Keratinocyte (primary cell): ENCODE measurements at regions not wholly inside any gene's neighbourhood (a gene's known extent, or its start where the extent isn't known, plus 50 kb on each side); places are given as distances from the start of the nearest gene placed in this dataset.

Experiments
- EZH2 ChIP-seq: IDR thresholded peaks from one replicate; pipeline ENCODE4 v1.6.1; 2012; ENCODE audit warnings: inconsistent platforms, mild to moderate bottlenecking, low read length, moderate library complexity
- TF ChIP-seq, protein P1 (sequence below), 3 experiments: IDR thresholded peaks in 1 of 3; conservative IDR thresholded peaks in 1 of 3; optimal IDR thresholded peaks in 1 of 3; 2 replicates in 2 of 3; 3 replicates in 1 of 3; pipeline versions ENCODE3 to v1.5.1; 2011; ENCODE audit warnings: low read length in 3 of 3, mild to moderate bottlenecking in 3 of 3, moderate library complexity in 2 of 3, control low read depth in 1 of 3, inconsistent platforms in 1 of 3; ENCODE audit not compliant: insufficient read depth in 2 of 3; ENCODE audit errors: extremely low read depth in 1 of 3

DNA sequence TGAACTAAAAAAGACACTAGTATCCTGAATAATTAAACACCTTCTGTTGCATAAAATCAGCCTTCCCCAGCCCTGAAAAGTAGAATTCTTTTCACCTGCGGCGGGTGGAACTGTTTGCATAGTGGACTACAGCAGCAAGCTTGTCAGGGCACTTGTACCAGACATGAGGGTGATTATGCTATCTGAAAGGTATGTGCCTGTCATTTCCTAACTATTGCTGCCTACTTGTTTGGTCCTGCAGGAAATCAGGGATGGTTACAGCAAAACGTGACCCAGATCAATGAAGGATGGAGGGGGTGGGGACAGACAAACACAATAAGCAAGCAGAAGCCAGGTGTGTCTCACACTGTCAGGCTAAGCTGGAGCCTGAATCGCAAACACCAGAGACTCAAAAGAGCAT lies 385.6 kb downstream of the MLLT3 start:
- TF ChIP-seq, protein P1, sequence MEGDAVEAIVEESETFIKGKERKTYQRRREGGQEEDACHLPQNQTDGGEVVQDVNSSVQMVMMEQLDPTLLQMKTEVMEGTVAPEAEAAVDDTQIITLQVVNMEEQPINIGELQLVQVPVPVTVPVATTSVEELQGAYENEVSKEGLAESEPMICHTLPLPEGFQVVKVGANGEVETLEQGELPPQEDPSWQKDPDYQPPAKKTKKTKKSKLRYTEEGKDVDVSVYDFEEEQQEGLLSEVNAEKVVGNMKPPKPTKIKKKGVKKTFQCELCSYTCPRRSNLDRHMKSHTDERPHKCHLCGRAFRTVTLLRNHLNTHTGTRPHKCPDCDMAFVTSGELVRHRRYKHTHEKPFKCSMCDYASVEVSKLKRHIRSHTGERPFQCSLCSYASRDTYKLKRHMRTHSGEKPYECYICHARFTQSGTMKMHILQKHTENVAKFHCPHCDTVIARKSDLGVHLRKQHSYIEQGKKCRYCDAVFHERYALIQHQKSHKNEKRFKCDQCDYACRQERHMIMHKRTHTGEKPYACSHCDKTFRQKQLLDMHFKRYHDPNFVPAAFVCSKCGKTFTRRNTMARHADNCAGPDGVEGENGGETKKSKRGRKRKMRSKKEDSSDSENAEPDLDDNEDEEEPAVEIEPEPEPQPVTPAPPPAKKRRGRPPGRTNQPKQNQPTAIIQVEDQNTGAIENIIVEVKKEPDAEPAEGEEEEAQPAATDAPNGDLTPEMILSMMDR (optimal IDR thresholded peaks at IDR 0.05 in 1 of 3, IDR thresholded peaks at IDR 0.05 in 1 of 3, conservative IDR thresholded peaks at IDR 0.05 in 1 of 3; ENCODE audit: extremely low read depth in 1 of 3, insufficient read depth in 2 of 3, low read length in 3 of 3) = no peak
- TF ChIP-seq EZH2 = no peak
